Effector CD4-positive, alpha-beta T cell (primary cell): ENCODE measurements at regions not wholly inside any gene's neighbourhood (a gene's known extent, or its start where the extent isn't known, plus 50 kb on each side); places are given as distances from the start of the nearest gene placed in this dataset.

Experiments used
- DNase-seq: peaks from one replicate; pipeline ENCODE4 v3.0.0-alpha.2; 2020

GRCh38 chr12:93136253-93137055 is 207.4 kb upstream of the EEA1 start:
- no peak for DNase-seq

GRCh38 chr12:93137656-93138612 is 208.8 kb upstream of the EEA1 start:
- DNase-seq, result no peak

- no peak for DNase-seq
Measured at GRCh38 chr12:93139028-93139665, 210.1 kb upstream of the EEA1 start.

GRCh38 chr12:93140325-93140724 is 211.2 kb upstream of the EEA1 start:
- DNase-seq, result no peak

GRCh38 chr12:93140801-93141200 is 211.7 kb upstream of the EEA1 start:
- DNase-seq, result no peak

GRCh38 chr12:93142881-93143280 is 213.8 kb upstream of the EEA1 start:
- DNase-seq, result no peak

- no peak for DNase-seq
Measured at GRCh38 chr12:93144109-93144508, 215.0 kb upstream of the EEA1 start.

- DNase-seq, result no peak
Measured at GRCh38 chr12:93145086-93145485, 216.0 kb upstream of the EEA1 start.

- DNase-seq, result no peak
Measured at GRCh38 chr12:93146263-93146939, 217.3 kb upstream of the EEA1 start.

- no peak for DNase-seq
Measured at GRCh38 chr12:93146970-93147369, 217.9 kb upstream of the EEA1 start.

- no peak for DNase-seq
Measured at GRCh38 chr12:93148412-93148811, 219.3 kb upstream of the EEA1 start.

- DNase-seq, result no peak
Measured at GRCh38 chr12:93149229-93149628, 220.1 kb upstream of the EEA1 start.

- no peak for DNase-seq
Measured at GRCh38 chr12:93151079-93151762, 222.1 kb upstream of the EEA1 start.

GRCh38 chr12:93152617-93153016 is 223.5 kb upstream of the EEA1 start:
- DNase-seq, result no peak

GRCh38 chr12:93153321-93153720 is 224.2 kb upstream of the EEA1 start:
- no peak for DNase-seq

GRCh38 chr12:93154096-93154728 is 223.5 kb upstream of the NUDT4 start:
- DNase-seq, result no peak

- DNase-seq, result no peak
Measured at GRCh38 chr12:93154753-93155480, 222.8 kb upstream of the NUDT4 start.

GRCh38 chr12:93156086-93156716 is 221.5 kb upstream of the NUDT4 start:
- DNase-seq, result no peak

- no peak for DNase-seq
Measured at GRCh38 chr12:93157279-93157678, 220.4 kb upstream of the NUDT4 start.
